ENCODE measurements at regions not wholly inside any gene's neighbourhood (a gene's known extent, or its start where the extent isn't known, plus 50 kb on each side); places are given as distances from the start of the nearest gene placed in this dataset.

DNA sequence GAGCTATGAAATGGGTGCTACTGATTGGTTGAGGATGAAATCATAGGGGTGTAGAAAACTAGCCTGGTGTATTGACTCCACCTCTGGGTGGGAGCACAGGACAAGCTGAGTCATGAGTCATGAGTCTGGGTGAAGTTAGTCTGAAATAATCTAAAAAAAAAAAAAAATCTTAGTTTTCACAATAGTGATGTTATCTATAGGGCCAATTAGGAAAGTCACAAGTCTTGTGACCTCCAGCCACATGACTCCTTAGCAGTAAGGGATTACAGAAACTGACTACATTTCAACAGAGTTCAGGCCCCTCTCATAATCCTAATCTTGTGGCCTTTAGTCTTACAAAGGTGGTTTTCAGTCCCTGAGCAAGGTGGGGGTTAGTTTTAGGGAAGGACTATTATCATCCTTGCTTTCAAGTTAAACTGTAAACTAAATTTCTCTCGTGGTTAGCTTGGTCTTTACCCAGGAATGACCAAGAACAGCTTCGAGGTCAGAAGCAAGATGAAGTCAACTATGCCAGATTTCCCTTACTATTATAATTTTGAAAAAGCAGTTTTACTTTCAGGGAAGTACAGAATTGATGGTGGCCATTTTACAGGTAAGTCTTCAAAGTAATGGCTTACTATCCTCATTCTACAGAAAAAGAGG lies 338.0 kb upstream of the GYPC start:
- peaks cover 2% of the 10 kb centered on the region for H3K27me3 Mint-ChIP-seq (ENCODE audit: unreplicated experiment)
- H3K27ac Mint-ChIP-seq (ENCODE audit: unreplicated experiment) = no peak overlapping the region
- TF ChIP-seq, protein P1, sequence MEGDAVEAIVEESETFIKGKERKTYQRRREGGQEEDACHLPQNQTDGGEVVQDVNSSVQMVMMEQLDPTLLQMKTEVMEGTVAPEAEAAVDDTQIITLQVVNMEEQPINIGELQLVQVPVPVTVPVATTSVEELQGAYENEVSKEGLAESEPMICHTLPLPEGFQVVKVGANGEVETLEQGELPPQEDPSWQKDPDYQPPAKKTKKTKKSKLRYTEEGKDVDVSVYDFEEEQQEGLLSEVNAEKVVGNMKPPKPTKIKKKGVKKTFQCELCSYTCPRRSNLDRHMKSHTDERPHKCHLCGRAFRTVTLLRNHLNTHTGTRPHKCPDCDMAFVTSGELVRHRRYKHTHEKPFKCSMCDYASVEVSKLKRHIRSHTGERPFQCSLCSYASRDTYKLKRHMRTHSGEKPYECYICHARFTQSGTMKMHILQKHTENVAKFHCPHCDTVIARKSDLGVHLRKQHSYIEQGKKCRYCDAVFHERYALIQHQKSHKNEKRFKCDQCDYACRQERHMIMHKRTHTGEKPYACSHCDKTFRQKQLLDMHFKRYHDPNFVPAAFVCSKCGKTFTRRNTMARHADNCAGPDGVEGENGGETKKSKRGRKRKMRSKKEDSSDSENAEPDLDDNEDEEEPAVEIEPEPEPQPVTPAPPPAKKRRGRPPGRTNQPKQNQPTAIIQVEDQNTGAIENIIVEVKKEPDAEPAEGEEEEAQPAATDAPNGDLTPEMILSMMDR (IDR thresholded peaks at IDR 0.05; ENCODE audit: unreplicated experiment) = no peak
- no peaks in the 10 kb centered on the region for H3K4me1 Mint-ChIP-seq (ENCODE audit: unreplicated experiment)
- no peak for DNase-seq (ENCODE audit: low spot score)
- H3K9me3 Mint-ChIP-seq (ENCODE audit: unreplicated experiment) = no peaks in the 10 kb centered on the region
- H3K4me3 Mint-ChIP-seq (ENCODE audit: unreplicated experiment) = no peak overlapping the region
- H3K36me3 Mint-ChIP-seq (ENCODE audit: low read depth, unreplicated experiment) = no peaks in the 10 kb centered on the region

DNA sequence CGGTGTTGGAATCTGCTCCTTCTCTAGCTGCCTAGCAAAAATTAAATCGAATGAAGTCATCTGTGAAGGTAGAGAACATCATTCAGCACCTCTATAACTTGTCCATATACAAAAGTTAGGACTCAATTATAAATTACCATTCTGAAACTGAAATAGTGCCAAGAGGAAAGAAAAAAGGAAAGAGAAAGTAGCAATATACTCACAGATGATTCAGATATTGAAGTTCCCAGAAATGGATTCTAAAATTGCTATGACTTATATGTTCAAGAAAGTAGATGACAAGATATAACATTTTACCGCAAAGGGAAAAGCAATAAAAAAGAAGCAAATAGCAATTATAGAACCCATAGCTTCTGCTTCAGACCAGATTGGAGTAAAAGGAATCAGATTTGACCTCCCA lies 333.6 kb upstream of the GYPC start:
- Mint-ChIP-seq H3K27ac (ENCODE audit: unreplicated experiment) (no peak overlapping the region), H3K4me1 (ENCODE audit: unreplicated experiment) (no peaks in the 10 kb centered on the region), H3K36me3 (ENCODE audit: low read depth, unreplicated experiment) (no peaks in the 10 kb centered on the region), H3K27me3 (ENCODE audit: unreplicated experiment) (no peaks in the 10 kb centered on the region), H3K9me3 (ENCODE audit: unreplicated experiment) (no peaks in the 10 kb centered on the region), H3K4me3 (ENCODE audit: unreplicated experiment) (no peak overlapping the region)
- no peak for DNase-seq (ENCODE audit: low spot score)
- TF ChIP-seq, protein P1 (IDR thresholded peaks at IDR 0.05; ENCODE audit: unreplicated experiment) = no peak

DNA sequence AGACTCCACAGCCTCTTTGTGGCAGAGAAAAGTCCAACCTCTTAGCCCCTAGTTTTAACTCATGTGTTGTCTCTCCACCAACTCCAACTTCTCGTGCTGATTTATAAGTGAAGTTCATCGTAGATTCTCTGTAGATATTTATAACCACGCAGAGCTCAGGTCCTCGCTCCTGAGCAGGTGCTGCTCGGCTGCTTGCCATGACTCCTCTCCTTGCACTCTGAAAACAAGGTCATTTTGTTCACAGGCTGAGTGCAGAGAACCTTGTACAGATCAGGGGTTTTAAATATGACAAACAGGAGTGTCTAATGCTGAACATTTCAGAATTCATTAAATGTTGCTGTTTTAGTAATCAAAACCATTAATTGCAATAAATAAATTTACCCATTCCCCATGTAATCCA lies 330.8 kb upstream of the GYPC start:
- TF ChIP-seq, protein P1 (IDR thresholded peaks at IDR 0.05; ENCODE audit: unreplicated experiment) = no peak
- H3K4me1 Mint-ChIP-seq (ENCODE audit: unreplicated experiment) = no peaks in the 10 kb centered on the region
- no peak for DNase-seq (ENCODE audit: low spot score)
- H3K4me3 Mint-ChIP-seq (ENCODE audit: unreplicated experiment) = no peak overlapping the region
- H3K9me3 Mint-ChIP-seq (ENCODE audit: unreplicated experiment) = no peaks in the 10 kb centered on the region
- H3K27me3 Mint-ChIP-seq (ENCODE audit: unreplicated experiment) = no peaks in the 10 kb centered on the region
- H3K36me3 Mint-ChIP-seq (ENCODE audit: low read depth, unreplicated experiment) = no peaks in the 10 kb centered on the region
- H3K27ac Mint-ChIP-seq (ENCODE audit: unreplicated experiment) = no peak overlapping the region

DNA sequence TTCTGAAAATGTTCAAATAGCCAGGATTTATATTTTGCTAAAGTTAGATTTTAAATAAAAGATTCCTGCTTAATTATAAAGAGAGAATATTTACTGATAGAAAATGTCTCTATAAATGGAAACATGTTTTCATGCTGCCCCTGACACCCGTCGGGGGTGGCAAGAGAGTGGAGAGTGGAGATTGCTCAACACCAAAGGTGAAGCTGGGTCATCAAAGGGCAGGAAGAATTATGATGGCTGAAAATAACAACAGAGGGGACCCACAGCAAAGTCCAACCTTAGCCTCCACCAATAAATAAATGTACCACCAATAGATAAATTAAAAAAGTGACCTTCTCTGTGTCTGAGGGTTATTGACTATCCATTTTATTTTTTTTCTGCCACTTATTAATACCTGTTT lies 326.8 kb upstream of the GYPC start:
- Mint-ChIP-seq H3K27ac (ENCODE audit: unreplicated experiment) (no peak overlapping the region), H3K36me3 (ENCODE audit: low read depth, unreplicated experiment) (no peaks in the 10 kb centered on the region)

DNA sequence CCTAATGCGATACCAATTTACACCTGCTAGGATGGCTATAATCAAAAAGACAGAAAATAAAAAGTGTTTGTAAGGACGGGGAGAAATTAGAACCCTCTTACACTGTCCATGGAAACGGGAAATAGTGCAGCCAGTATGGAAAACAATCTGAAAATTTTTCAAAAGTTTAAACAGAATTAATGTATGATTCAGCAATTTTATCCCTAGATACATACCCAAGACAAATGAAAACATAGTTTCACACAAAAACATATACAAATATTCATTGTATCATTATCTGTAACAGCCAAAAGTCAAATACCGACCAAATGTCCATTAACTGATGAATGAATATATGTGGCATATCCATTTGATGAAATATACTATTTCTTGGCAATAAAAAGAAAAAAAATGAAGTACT lies 313.5 kb upstream of the GYPC start:
- no peak for DNase-seq (ENCODE audit: low spot score)
- Mint-ChIP-seq H3K36me3 (ENCODE audit: low read depth, unreplicated experiment) (no peaks in the 10 kb centered on the region), H3K4me1 (ENCODE audit: unreplicated experiment) (no peaks in the 10 kb centered on the region)

More for the DNA sequence above, 326.8 kb upstream of the GYPC start:
- TF ChIP-seq, protein P1 (IDR thresholded peaks at IDR 0.05; ENCODE audit: unreplicated experiment) = no peak
- Mint-ChIP-seq H3K4me3 (ENCODE audit: unreplicated experiment) (no peak overlapping the region), H3K27me3 (ENCODE audit: unreplicated experiment) (peaks cover 1% of the 10 kb centered on the region), H3K9me3 (ENCODE audit: unreplicated experiment) (no peaks in the 10 kb centered on the region), H3K4me1 (ENCODE audit: unreplicated experiment) (no peaks in the 10 kb centered on the region)
- no peak for DNase-seq (ENCODE audit: low spot score)

More for the DNA sequence above, 313.5 kb upstream of the GYPC start:
- H3K27me3 Mint-ChIP-seq (ENCODE audit: unreplicated experiment) = no peaks in the 10 kb centered on the region
- TF ChIP-seq, protein P1 (IDR thresholded peaks at IDR 0.05; ENCODE audit: unreplicated experiment) = no peak
- no peaks in the 10 kb centered on the region for H3K9me3 Mint-ChIP-seq (ENCODE audit: unreplicated experiment)
- H3K4me3 Mint-ChIP-seq (ENCODE audit: unreplicated experiment) = no peak overlapping the region
- H3K27ac Mint-ChIP-seq (ENCODE audit: unreplicated experiment) = no peak overlapping the region

Measured in endothelial cell (in vitro differentiated cells).